ENCODE measurements at regions not wholly inside any gene's neighbourhood (a gene's known extent, or its start where the extent isn't known, plus 50 kb on each side); places are given as distances from the start of the nearest gene placed in this dataset.

DNA sequence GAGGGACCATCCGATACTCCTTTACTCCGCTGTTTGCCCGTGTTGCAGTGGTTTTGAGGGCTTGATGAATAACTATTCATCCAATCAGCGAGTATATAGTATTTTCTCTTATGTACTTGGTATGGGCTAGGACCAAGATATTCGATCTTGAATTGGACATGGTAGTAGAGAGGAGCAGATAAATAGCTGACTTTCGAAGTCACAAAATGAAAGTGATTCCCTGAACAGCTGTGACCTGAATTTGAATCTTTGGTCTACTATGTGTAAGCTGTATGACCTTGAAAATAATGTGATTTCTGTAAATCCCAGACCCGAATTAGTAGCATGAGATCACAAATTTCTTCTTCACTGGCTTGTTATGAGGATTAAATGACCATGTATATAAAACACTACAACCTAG, 134.4 kb downstream of the TUSC1 start:
- no peak overlapping the region for H2BK120ac ChIP-seq (ENCODE audit: low read depth, low read length)
- no peak overlapping the region for H3K4me3 ChIP-seq (ENCODE audit: low read length)
- no peak overlapping the region for H3K18ac ChIP-seq (ENCODE audit: low read length)
- H3K4ac ChIP-seq (ENCODE audit: low read depth, low read length): no peak overlapping the region
- no peaks in the 10 kb centered on the region for H3K27me3 ChIP-seq (ENCODE audit: insufficient read depth, low read length, poor library complexity)
- no peaks in the 10 kb centered on the region for H3K4me1 ChIP-seq (ENCODE audit: control insufficient read depth, low read depth, low read length)
- H3K4me2 ChIP-seq (ENCODE audit: low read length): no peak overlapping the region
- no peak overlapping the region for H2BK15ac ChIP-seq (replicated peaks; ENCODE audit: low read depth)
- H3K79me1 ChIP-seq (ENCODE audit: low read length): no peaks in the 10 kb centered on the region
- no peak overlapping the region for H3K27ac ChIP-seq (ENCODE audit: low read depth, low read length)
- no peaks in the 10 kb centered on the region for H3K36me3 ChIP-seq (ENCODE audit: control insufficient read depth, insufficient read depth, low read length)
- no CpG with 5 or more reads among the region's 7 CpGs for WGBS (ENCODE audit: extremely low coverage, insufficient coverage, low lambda C conversion rate)
- no peak overlapping the region for H3K9ac ChIP-seq (ENCODE audit: low read length)
- no peak overlapping the region for H3K56ac ChIP-seq (ENCODE audit: low read length)
- DNase-seq: no peak
- no peak overlapping the region for H3K23ac ChIP-seq (ENCODE audit: low read length)
- H4K5ac ChIP-seq (ENCODE audit: low read length): no peak overlapping the region
- no peaks in the 10 kb centered on the region for H3K79me2 ChIP-seq (ENCODE audit: control insufficient read depth, insufficient read depth, low read length)
- no peak overlapping the region for H2AK5ac ChIP-seq (ENCODE audit: low read length)
- no peak overlapping the region for H2BK5ac ChIP-seq (ENCODE audit: low read length)
- H4K8ac ChIP-seq (ENCODE audit: low read depth, low read length): no peak overlapping the region

DNA sequence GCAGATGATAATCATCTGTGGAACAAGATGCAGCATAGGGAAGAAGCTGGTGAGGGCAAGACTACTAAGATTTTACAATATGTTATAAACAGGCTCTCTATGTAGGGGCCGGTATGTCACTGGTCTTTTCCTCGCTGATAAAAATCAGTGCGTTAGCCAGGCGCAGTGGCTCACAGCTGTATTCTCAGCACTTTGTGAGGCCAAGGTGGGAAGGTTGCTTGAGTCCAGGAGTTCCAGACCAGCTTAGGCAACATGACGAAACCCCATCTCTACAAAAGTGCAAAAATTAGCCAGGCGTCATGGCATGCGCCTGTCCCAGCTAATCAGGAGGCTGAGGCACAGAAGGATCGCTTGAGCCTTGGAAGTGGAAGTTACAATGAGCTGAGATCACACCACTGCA, 135.9 kb downstream of the TUSC1 start:
- Histone ChIP-seq H3K79me1 (ENCODE audit: low read length) (no peaks in the 10 kb centered on the region), H3K56ac (ENCODE audit: low read length) (no peak overlapping the region)
- no peak for DNase-seq

DNA sequence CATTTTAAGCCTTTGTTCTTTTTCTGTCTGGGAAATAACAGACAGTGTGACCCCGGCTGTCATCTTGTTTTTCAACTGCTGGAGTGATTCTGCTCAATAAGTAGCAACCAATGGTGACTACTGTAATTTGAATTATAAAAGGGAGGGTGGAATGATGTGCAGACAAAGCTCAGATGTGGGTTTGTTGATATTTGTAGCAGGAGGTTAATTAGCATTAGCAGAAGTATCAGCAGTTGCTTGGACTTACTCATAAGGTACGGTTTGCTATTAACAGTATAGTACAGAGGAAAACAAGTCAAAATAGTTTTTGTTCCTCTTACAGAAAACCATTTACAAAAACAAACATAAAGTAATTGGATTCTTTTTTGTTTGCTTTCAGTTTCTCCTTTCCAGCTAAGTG, 140.4 kb downstream of the TUSC1 start:
- no peaks in the 10 kb centered on the region for H3K4me1 ChIP-seq (ENCODE audit: control insufficient read depth, low read depth, low read length)
- no peaks in the 10 kb centered on the region for H3K36me3 ChIP-seq (ENCODE audit: control insufficient read depth, insufficient read depth, low read length)
- no peaks in the 10 kb centered on the region for H3K79me2 ChIP-seq (ENCODE audit: control insufficient read depth, insufficient read depth, low read length)
- no peak overlapping the region for H3K18ac ChIP-seq (ENCODE audit: low read length)
- H2BK120ac ChIP-seq (ENCODE audit: low read depth, low read length): no peak overlapping the region
- WGBS (ENCODE audit: extremely low coverage, insufficient coverage, low lambda C conversion rate): no CpG with 5 or more reads among the region's 2 CpGs
- no peak overlapping the region for H3K4me2 ChIP-seq (ENCODE audit: low read length)
- no peak overlapping the region for H3K4ac ChIP-seq (ENCODE audit: low read depth, low read length)
- no peak overlapping the region for H2AK5ac ChIP-seq (ENCODE audit: low read length)
- DNase-seq: no peak
- no peak overlapping the region for H4K5ac ChIP-seq (ENCODE audit: low read length)
- no peaks in the 10 kb centered on the region for H3K27me3 ChIP-seq (ENCODE audit: insufficient read depth, low read length, poor library complexity)
- H3K27ac ChIP-seq (ENCODE audit: low read depth, low read length): no peak overlapping the region
- no peak overlapping the region for H3K23ac ChIP-seq (ENCODE audit: low read length)
- H2BK5ac ChIP-seq (ENCODE audit: low read length): no peak overlapping the region
- H2BK15ac ChIP-seq (replicated peaks; ENCODE audit: low read depth): no peak overlapping the region
- no peak overlapping the region for H3K9ac ChIP-seq (ENCODE audit: low read length)
- no peaks in the 10 kb centered on the region for H3K79me1 ChIP-seq (ENCODE audit: low read length)
- no peak overlapping the region for H4K8ac ChIP-seq (ENCODE audit: low read depth, low read length)
- no peak overlapping the region for H3K56ac ChIP-seq (ENCODE audit: low read length)
- H3K4me3 ChIP-seq (ENCODE audit: low read length): no peak overlapping the region

More for the DNA sequence above, 135.9 kb downstream of the TUSC1 start:
- no peak overlapping the region for H2BK5ac ChIP-seq (ENCODE audit: low read length)
- no peak overlapping the region for H3K9ac ChIP-seq (ENCODE audit: low read length)
- H2BK15ac ChIP-seq (replicated peaks; ENCODE audit: low read depth): no peak overlapping the region
- no peak overlapping the region for H4K5ac ChIP-seq (ENCODE audit: low read length)
- no peak overlapping the region for H3K18ac ChIP-seq (ENCODE audit: low read length)
- H3K4me3 ChIP-seq (ENCODE audit: low read length): no peak overlapping the region
- no peaks in the 10 kb centered on the region for H3K4me1 ChIP-seq (ENCODE audit: control insufficient read depth, low read depth, low read length)
- H4K8ac ChIP-seq (ENCODE audit: low read depth, low read length): no peak overlapping the region
- no CpG with 5 or more reads among the region's 8 CpGs for WGBS (ENCODE audit: extremely low coverage, insufficient coverage, low lambda C conversion rate)
- H3K4ac ChIP-seq (ENCODE audit: low read depth, low read length): no peak overlapping the region
- H3K23ac ChIP-seq (ENCODE audit: low read length): peak overlapping the region; percentile 33
- H3K27me3 ChIP-seq (ENCODE audit: insufficient read depth, low read length, poor library complexity): no peaks in the 10 kb centered on the region
- H2AK5ac ChIP-seq (ENCODE audit: low read length): no peak overlapping the region
- H3K27ac ChIP-seq (ENCODE audit: low read depth, low read length): no peak overlapping the region
- no peak overlapping the region for H2BK120ac ChIP-seq (ENCODE audit: low read depth, low read length)
- H3K36me3 ChIP-seq (ENCODE audit: control insufficient read depth, insufficient read depth, low read length): no peaks in the 10 kb centered on the region
- H3K4me2 ChIP-seq (ENCODE audit: low read length): no peak overlapping the region
- no peaks in the 10 kb centered on the region for H3K79me2 ChIP-seq (ENCODE audit: control insufficient read depth, insufficient read depth, low read length)

DNA sequence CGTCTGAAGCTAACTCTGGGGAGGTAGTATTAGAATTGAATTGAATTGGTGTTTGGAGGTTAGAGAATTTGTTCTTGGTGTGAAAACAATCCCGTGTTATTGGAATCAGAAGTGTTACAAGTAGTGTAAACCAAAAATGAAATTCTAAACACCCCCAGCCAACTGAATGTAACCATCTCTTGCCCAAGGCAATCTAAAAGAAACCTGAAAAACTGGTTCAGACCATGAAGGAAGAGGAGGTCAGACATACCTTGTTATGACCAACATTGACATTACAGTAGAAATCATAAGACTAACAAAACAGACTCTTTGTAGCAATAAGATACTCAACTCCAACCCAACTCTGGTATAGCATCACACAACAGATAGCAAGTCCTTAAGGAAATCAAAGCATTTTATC, 159.0 kb downstream of the TUSC1 start:
- H3K9ac ChIP-seq (ENCODE audit: low read length): no peak overlapping the region
- H2BK5ac ChIP-seq (ENCODE audit: low read length): no peak overlapping the region
- H2BK15ac ChIP-seq (replicated peaks; ENCODE audit: low read depth): no peak overlapping the region
- 100% methylated on average over 1 of the region's 2 CpGs for WGBS (ENCODE audit: extremely low coverage, insufficient coverage, low lambda C conversion rate)
- H2AK5ac ChIP-seq (ENCODE audit: low read length): no peak overlapping the region
- H3K56ac ChIP-seq (ENCODE audit: low read length): no peak overlapping the region
- no peak overlapping the region for H3K23ac ChIP-seq (ENCODE audit: low read length)
- no peak overlapping the region for H4K5ac ChIP-seq (ENCODE audit: low read length)
- no peak overlapping the region for H2BK120ac ChIP-seq (ENCODE audit: low read depth, low read length)
- H3K79me1 ChIP-seq (ENCODE audit: low read length): no peaks in the 10 kb centered on the region
- no peak overlapping the region for H3K4me2 ChIP-seq (ENCODE audit: low read length)
- no peaks in the 10 kb centered on the region for H3K4me1 ChIP-seq (ENCODE audit: control insufficient read depth, low read depth, low read length)
- no peak overlapping the region for H3K27ac ChIP-seq (ENCODE audit: low read depth, low read length)
- H3K27me3 ChIP-seq (ENCODE audit: insufficient read depth, low read length, poor library complexity): no peaks in the 10 kb centered on the region
- no peak overlapping the region for H3K4me3 ChIP-seq (ENCODE audit: low read length)
- no peak overlapping the region for H3K4ac ChIP-seq (ENCODE audit: low read depth, low read length)
- no peak overlapping the region for H3K18ac ChIP-seq (ENCODE audit: low read length)
- H3K36me3 ChIP-seq (ENCODE audit: control insufficient read depth, insufficient read depth, low read length): no peaks in the 10 kb centered on the region
- H3K79me2 ChIP-seq (ENCODE audit: control insufficient read depth, insufficient read depth, low read length): no peaks in the 10 kb centered on the region
- no peak overlapping the region for H4K8ac ChIP-seq (ENCODE audit: low read depth, low read length)
- DNase-seq: peak; percentile 28

DNA sequence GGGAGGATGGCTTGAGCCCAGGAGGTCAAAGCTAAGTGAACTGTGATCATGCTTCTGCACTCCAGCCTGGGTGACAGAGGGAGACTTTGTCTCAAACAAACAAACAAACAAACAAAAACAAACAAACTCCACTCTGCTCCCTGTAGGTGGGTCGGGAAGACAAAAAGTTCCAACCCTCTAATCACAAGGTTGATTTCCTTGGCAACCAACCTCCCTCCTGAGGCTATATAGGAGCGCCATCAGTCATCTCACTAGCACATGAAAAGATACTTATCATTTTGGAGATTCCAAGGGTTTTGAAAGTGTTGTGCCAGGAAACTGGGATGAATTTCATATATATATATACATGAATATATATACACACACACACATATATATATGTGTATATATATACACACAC, 160.5 kb downstream of the TUSC1 start:
- Histone ChIP-seq H3K4me1 (ENCODE audit: control insufficient read depth, low read depth, low read length) (no peaks in the 10 kb centered on the region), H4K8ac (ENCODE audit: low read depth, low read length) (no peak overlapping the region), H3K4me2 (ENCODE audit: low read length) (no peak overlapping the region), H3K4me3 (ENCODE audit: low read length) (no peak overlapping the region), H3K56ac (ENCODE audit: low read length) (no peak overlapping the region), H2BK15ac (replicated peaks; ENCODE audit: low read depth) (no peak overlapping the region), H3K23ac (ENCODE audit: low read length) (no peak overlapping the region), H2BK5ac (ENCODE audit: low read length) (no peak overlapping the region), H3K4ac (ENCODE audit: low read depth, low read length) (no peak overlapping the region), H4K5ac (ENCODE audit: low read length) (no peak overlapping the region), H3K79me2 (ENCODE audit: control insufficient read depth, insufficient read depth, low read length) (no peaks in the 10 kb centered on the region), H3K36me3 (ENCODE audit: control insufficient read depth, insufficient read depth, low read length) (no peaks in the 10 kb centered on the region), H3K27me3 (ENCODE audit: insufficient read depth, low read length, poor library complexity) (no peaks in the 10 kb centered on the region), H2AK5ac (ENCODE audit: low read length) (no peak overlapping the region), H2BK120ac (ENCODE audit: low read depth, low read length) (no peak overlapping the region), H3K9ac (ENCODE audit: low read length) (no peak overlapping the region), H3K27ac (ENCODE audit: low read depth, low read length) (no peak overlapping the region), H3K79me1 (ENCODE audit: low read length) (no peaks in the 10 kb centered on the region), H3K18ac (ENCODE audit: low read length) (no peak overlapping the region)
- no CpG with 5 or more reads among the region's 2 CpGs for WGBS (ENCODE audit: extremely low coverage, insufficient coverage, low lambda C conversion rate)
- no peak for DNase-seq

DNA sequence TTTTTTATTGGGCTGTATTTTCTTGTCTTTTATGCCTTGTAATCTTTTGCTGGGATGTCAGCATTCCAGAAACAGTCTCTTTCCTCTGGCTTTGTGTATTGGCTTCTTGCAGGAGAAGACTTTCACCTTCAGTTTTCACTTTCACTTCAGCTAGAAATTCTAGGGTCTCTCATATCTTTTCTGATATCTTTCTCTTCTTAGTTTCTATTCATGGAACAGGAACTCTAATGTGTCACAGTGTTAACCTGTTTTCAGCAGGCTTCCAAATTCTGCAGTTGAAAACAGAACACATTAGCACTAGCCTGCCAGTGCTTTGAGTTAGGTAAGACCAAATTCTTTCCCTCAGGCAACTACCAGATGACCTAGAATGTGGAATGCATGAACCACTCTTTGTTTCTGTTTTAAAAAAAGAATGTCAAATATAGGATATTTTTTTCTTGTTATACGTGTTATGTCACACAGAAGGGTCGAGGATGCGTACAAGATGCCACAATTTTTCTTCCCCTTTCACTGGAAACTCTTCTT, 164.7 kb downstream of the TUSC1 start:
- H3K27ac ChIP-seq (ENCODE audit: low read depth, low read length): no peak overlapping the region

More for the DNA sequence above, 164.7 kb downstream of the TUSC1 start:
- no peak overlapping the region for H3K4me3 ChIP-seq (ENCODE audit: low read length)
- no peaks in the 10 kb centered on the region for H3K36me3 ChIP-seq (ENCODE audit: control insufficient read depth, insufficient read depth, low read length)
- peak overlapping the region; percentile 68 for H3K18ac ChIP-seq (ENCODE audit: low read length)
- H3K4me1 ChIP-seq (ENCODE audit: control insufficient read depth, low read depth, low read length): no peaks in the 10 kb centered on the region
- no peaks in the 10 kb centered on the region for H3K79me2 ChIP-seq (ENCODE audit: control insufficient read depth, insufficient read depth, low read length)
- H3K79me1 ChIP-seq (ENCODE audit: low read length): no peaks in the 10 kb centered on the region
- H3K4ac ChIP-seq (ENCODE audit: low read depth, low read length): no peak overlapping the region
- H3K9ac ChIP-seq (ENCODE audit: low read length): no peak overlapping the region
- H3K4me2 ChIP-seq (ENCODE audit: low read length): no peak overlapping the region
- no peak overlapping the region for H4K5ac ChIP-seq (ENCODE audit: low read length)
- H4K8ac ChIP-seq (ENCODE audit: low read depth, low read length): no peak overlapping the region
- no peak overlapping the region for H2AK5ac ChIP-seq (ENCODE audit: low read length)
- H3K56ac ChIP-seq (ENCODE audit: low read length): no peak overlapping the region
- H2BK15ac ChIP-seq (replicated peaks; ENCODE audit: low read depth): no peak overlapping the region
- H2BK120ac ChIP-seq (ENCODE audit: low read depth, low read length): no peak overlapping the region
- DNase-seq: peak; percentile 86
- WGBS (ENCODE audit: extremely low coverage, insufficient coverage, low lambda C conversion rate): no CpG with 5 or more reads among the region's 3 CpGs
- no peak overlapping the region for H2BK5ac ChIP-seq (ENCODE audit: low read length)
- H3K27me3 ChIP-seq (ENCODE audit: insufficient read depth, low read length, poor library complexity): no peaks in the 10 kb centered on the region
- H3K23ac ChIP-seq (ENCODE audit: low read length): no peak overlapping the region

Measured in mesendoderm (in vitro differentiated cells).